ENCODE measurements at regions not wholly inside any gene's neighbourhood (a gene's known extent, or its start where the extent isn't known, plus 50 kb on each side); places are given as distances from the start of the nearest gene placed in this dataset.

DNA sequence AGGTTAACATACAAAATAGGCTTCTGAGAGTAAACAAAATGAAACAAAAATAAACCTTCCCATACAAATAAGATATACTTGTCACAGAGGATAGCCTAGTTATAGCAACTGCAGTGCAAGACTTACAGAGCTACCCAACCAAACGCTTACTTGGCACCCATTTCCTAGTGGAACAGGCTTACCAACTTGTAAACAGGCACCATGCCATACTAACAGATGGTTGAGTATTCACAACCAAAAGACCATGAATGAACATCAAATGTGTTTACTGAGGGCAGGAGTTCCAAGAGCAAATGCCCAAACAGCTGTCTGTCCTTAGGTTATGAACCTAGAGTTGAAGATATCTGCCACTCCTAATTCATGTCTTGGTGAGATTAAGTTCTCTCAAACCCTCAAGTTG lies 2629.2 kb downstream of the PCDH7 start:
- no peak for ATAC-seq
- Mint-ChIP-seq H3K27ac (no peak overlapping the region), H3K9me3 (peaks cover 3 to 8% of the 10 kb centered on the region in 2 donors), H3K36me3 (no peaks in the 10 kb centered on the region)
- no peak for DNase-seq (ENCODE audit: low spot score in 2 of 2)

DNA sequence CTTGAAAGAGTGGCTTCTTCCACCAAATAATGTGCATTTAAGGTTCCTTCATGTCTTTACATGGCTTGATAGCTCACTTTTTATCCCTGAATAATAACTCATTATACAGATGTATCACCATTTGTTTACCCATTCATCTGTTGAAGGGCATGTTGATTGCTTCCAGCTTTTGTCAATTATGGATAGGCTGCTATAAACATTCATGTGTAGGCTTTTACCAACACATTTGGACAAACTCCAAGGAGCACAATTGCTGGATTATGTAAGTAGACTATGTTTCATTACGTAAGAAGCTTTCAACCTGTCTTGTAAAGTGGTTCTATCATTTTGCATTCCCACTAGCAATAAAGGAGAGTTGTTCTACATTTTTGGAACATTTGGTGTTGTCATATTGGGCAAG lies 2637.0 kb downstream of the PCDH7 start:
- Mint-ChIP-seq H3K27ac (no peak overlapping the region), H3K36me3 (no peaks in the 10 kb centered on the region), H3K9me3 (peaks cover 4 to 10% of the 10 kb centered on the region in 2 donors)
- no peak for ATAC-seq
- DNase-seq (ENCODE audit: low spot score in 2 of 2): no peak

GRCh38 chr4:33369446-33369845 lies 2649.3 kb downstream of the PCDH7 start:
- DNase-seq (ENCODE audit: low spot score in 2 of 2) (no peak), ATAC-seq (no peak)
- Mint-ChIP-seq H3K27ac (no peak overlapping the region), H3K9me3 (peaks cover 24 to 37% of the 10 kb centered on the region in 2 donors), H3K36me3 (no peaks in the 10 kb centered on the region)

DNA sequence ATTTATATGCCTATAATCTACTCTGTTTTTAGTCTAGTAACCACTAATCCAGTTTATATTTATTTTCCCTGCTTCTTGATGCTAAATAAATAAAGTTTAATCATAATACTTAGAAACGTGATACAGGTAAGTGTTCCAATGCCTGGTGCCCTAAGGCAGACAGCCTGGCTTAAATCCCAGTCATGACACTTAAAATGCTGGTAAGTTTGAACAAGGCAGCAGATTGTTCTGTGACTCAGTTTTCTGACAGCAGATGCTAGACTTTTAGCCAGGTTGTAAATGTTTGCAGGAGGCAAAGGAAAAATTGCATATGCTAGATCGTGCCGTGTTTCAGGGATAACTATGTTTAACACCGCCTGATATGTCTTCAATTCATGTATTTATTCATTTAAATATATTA lies 2661.6 kb downstream of the PCDH7 start:
- H3K9me3 Mint-ChIP-seq: peaks cover 17 to 21% of the 10 kb centered on the region in 2 donors
- H3K27ac Mint-ChIP-seq: no peak overlapping the region
- ATAC-seq: no peak
- DNase-seq (ENCODE audit: low spot score in 2 of 2): no peak
- H3K36me3 Mint-ChIP-seq: peaks cover 0 to 8% of the 10 kb centered on the region in 2 donors

GRCh38 chr4:33386764-33387163 lies 2666.6 kb downstream of the PCDH7 start:
- ATAC-seq: no peak
- Mint-ChIP-seq H3K9me3 (peaks cover 24 to 25% of the 10 kb centered on the region in 2 donors), H3K27ac (no peak overlapping the region), H3K36me3 (peaks cover 0 to 8% of the 10 kb centered on the region in 2 donors)
- no peak for DNase-seq (ENCODE audit: low spot score in 2 of 2)

GRCh38 chr4:33390976-33391375 lies 2670.8 kb downstream of the PCDH7 start:
- DNase-seq (ENCODE audit: low spot score in 2 of 2): no peak
- ATAC-seq: no peak
- no peak overlapping the region for H3K27ac Mint-ChIP-seq
- no peaks in the 10 kb centered on the region for H3K36me3 Mint-ChIP-seq
- H3K9me3 Mint-ChIP-seq: peaks cover 10 to 13% of the 10 kb centered on the region in 2 donors

GRCh38 chr4:33395731-33396485 lies 2675.7 kb downstream of the PCDH7 start:
- H3K36me3 Mint-ChIP-seq: no peaks in the 10 kb centered on the region
- peaks cover 16% of the 10 kb centered on the region in 2 donors for H3K9me3 Mint-ChIP-seq
- H3K27ac Mint-ChIP-seq: no peak overlapping the region
- no peak for DNase-seq (ENCODE audit: low spot score in 2 of 2)
- no peak for ATAC-seq

GRCh38 chr4:33400504-33400903 lies 2680.3 kb downstream of the PCDH7 start:
- DNase-seq (ENCODE audit: low spot score in 2 of 2) (no peak), ATAC-seq (no peak)
- Mint-ChIP-seq H3K36me3 (no peaks in the 10 kb centered on the region), H3K9me3 (peaks cover 21 to 26% of the 10 kb centered on the region in 2 donors), H3K27ac (no peak overlapping the region)

GRCh38 chr4:33407496-33407895 lies 2687.3 kb downstream of the PCDH7 start:
- DNase-seq (ENCODE audit: low spot score in 2 of 2) (no peak), ATAC-seq (no peak)
- Mint-ChIP-seq H3K27ac (no peak overlapping the region), H3K9me3 (peaks cover 24 to 33% of the 10 kb centered on the region in 2 donors), H3K36me3 (no peaks in the 10 kb centered on the region)

DNA sequence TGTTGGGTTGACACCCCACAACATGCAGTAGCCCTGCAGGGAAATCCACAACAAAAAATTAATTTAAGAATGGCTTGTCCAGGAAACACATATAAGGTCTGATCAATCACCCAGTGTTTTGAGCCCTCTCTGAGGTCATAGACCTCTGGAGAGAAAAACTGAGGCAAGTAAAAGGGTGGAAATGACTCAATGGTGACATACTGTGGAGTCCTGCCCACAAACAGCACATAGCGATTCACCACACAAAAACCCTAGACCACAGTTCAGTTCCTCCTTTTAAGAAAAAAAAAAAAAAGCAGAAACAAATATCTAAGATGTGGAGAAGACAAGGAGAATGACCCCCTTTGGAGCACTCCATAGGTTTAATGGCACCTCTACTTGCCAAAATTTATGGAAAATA lies 2691.0 kb downstream of the PCDH7 start:
- no peaks in the 10 kb centered on the region for H3K36me3 Mint-ChIP-seq
- DNase-seq (ENCODE audit: low spot score in 2 of 2) (no peak), ATAC-seq (no peak)
- H3K9me3 Mint-ChIP-seq: peaks cover 13 to 19% of the 10 kb centered on the region in 2 donors
- no peak overlapping the region for H3K27ac Mint-ChIP-seq

GRCh38 chr4:33421887-33422286 lies 2701.7 kb downstream of the PCDH7 start:
- DNase-seq (ENCODE audit: low spot score in 2 of 2): no peak
- Mint-ChIP-seq H3K9me3 (peaks cover 11 to 12% of the 10 kb centered on the region in 2 donors), H3K27ac (no peak overlapping the region), H3K36me3 (no peaks in the 10 kb centered on the region)
- ATAC-seq: no peak

DNA sequence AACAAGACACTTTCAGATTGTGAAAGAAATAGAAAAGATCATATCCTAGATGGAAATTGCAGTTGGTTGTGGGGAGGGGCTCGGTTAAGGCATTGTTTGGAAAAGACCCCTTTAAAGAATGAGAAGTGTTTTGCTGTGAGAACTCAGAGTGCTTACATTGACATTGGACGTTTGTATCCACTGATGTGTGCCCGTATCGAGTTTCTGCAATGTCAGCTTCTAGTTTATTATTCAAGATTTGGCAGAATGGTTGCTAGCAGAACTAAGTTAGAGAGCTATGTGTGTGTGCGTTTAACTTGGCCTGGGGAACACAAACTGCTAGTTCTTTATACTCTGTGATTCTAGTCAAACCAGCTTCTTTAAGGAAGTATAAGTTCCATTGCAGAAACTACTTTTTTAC lies 2702.5 kb downstream of the PCDH7 start:
- no peak for DNase-seq (ENCODE audit: low spot score in 2 of 2)
- no peak for ATAC-seq
- peaks cover 11 to 12% of the 10 kb centered on the region in 2 donors for H3K9me3 Mint-ChIP-seq
- no peaks in the 10 kb centered on the region for H3K36me3 Mint-ChIP-seq
- no peak overlapping the region for H3K27ac Mint-ChIP-seq

DNA sequence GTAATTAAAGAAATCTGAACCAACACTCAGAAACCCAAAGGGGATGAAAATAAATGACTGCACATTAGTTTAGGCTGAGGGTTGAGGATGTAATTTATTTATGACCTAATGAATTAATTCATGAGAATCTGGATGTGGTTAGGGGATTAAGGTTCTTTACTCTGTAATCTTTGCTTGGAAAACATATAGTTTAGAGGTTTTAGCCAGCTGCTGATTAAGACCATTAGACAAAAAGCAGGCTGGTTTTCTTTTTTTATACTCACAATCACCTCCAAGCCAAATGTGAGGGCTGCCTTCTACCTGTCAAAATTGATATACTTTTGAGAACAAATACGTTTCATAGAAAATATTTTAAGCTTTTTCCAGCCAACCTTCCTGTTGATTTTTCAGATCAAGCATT lies 2705.8 kb downstream of the PCDH7 start:
- DNase-seq (ENCODE audit: low spot score in 2 of 2): no peak
- Mint-ChIP-seq H3K27ac (no peak overlapping the region), H3K9me3 (peaks cover 3 to 15% of the 10 kb centered on the region in 2 donors), H3K36me3 (peaks cover 0 to 4% of the 10 kb centered on the region in 2 donors)
- no peak for ATAC-seq

- Mint-ChIP-seq H3K36me3 (peaks cover 0 to 6% of the 10 kb centered on the region in 2 donors), H3K27ac (no peak overlapping the region)
Observed at GRCh38 chr4:33427676-33428075, 2707.5 kb downstream of the PCDH7 start.

GRCh38 chr4:33429971-33430370 lies 2709.8 kb downstream of the PCDH7 start:
- DNase-seq (ENCODE audit: low spot score in 2 of 2) (no peak), ATAC-seq (no peak)
- peaks cover 0 to 6% of the 10 kb centered on the region in 2 donors for H3K36me3 Mint-ChIP-seq
- peaks cover 3 to 13% of the 10 kb centered on the region in 2 donors for H3K9me3 Mint-ChIP-seq
- no peak overlapping the region for H3K27ac Mint-ChIP-seq

More at GRCh38 chr4:33427676-33428075, 2707.5 kb downstream of the PCDH7 start:
- peaks cover 3 to 13% of the 10 kb centered on the region in 2 donors for H3K9me3 Mint-ChIP-seq
- ATAC-seq (no peak), DNase-seq (ENCODE audit: low spot score in 2 of 2) (no peak)

GRCh38 chr4:33437406-33437805 lies 2717.2 kb downstream of the PCDH7 start:
- H3K27ac Mint-ChIP-seq: no peak overlapping the region

DNA sequence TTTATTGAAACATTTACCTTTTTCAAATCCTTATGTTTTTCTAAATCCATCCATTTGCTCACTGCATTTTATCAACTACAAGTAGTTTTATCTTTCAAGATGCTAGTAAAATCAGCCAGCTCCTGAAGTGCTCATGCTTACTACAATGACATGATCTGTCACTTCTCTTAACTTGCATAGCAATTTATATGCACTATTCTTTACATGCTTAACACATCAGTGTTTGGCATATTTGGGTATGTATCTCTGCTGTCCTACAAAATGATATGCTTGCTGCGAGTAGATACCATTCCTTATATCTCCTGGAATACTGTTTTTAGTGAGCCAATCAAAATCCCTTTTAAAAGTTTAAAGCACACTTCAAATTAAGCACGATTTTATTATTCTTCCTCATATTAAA lies 2726.8 kb downstream of the PCDH7 start:
- DNase-seq (ENCODE audit: low spot score in 2 of 2): no peak
- peaks cover 17 to 19% of the 10 kb centered on the region in 2 donors for H3K9me3 Mint-ChIP-seq
- ATAC-seq: no peak
- H3K36me3 Mint-ChIP-seq: no peaks in the 10 kb centered on the region
- no peak overlapping the region for H3K27ac Mint-ChIP-seq

More at GRCh38 chr4:33437406-33437805, 2717.2 kb downstream of the PCDH7 start:
- Mint-ChIP-seq H3K9me3 (peaks cover 4 to 5% of the 10 kb centered on the region in 2 donors), H3K36me3 (no peaks in the 10 kb centered on the region)
- ATAC-seq (no peak), DNase-seq (ENCODE audit: low spot score in 2 of 2) (no peak)

DNA sequence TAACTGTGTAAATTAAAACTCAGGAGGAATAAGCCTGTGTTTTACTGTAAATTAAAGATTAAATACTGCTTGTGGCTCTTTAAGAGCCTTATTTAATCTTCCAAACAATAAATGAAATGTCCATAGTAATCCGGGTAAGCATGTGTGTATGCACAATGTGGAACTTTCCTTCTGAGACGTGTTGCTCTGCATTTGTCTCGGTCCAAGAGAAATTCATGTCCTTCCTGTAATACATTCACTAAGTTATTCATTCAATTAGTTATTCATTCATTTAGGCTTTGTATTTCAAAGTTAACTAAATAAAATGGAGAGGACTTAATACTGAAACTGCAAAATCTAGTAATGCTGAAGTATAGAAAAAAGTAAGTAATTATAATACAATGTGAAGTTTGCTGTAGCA lies 2728.8 kb downstream of the PCDH7 start:
- no peak for ATAC-seq
- Mint-ChIP-seq H3K9me3 (peaks cover 14 to 17% of the 10 kb centered on the region in 2 donors), H3K27ac (no peak overlapping the region), H3K36me3 (no peaks in the 10 kb centered on the region)
- DNase-seq (ENCODE audit: low spot score in 2 of 2): no peak

All from activated naive CD4-positive, alpha-beta T cell treated with anti-CD3 and anti-CD28 coated beads, Interleukin-2, amount 50 U/mL, for 72 hours (primary cell).